ENCODE measurements at regions not wholly inside any gene's neighbourhood (a gene's known extent, or its start where the extent isn't known, plus 50 kb on each side); places are given as distances from the start of the nearest gene placed in this dataset.

DNA sequence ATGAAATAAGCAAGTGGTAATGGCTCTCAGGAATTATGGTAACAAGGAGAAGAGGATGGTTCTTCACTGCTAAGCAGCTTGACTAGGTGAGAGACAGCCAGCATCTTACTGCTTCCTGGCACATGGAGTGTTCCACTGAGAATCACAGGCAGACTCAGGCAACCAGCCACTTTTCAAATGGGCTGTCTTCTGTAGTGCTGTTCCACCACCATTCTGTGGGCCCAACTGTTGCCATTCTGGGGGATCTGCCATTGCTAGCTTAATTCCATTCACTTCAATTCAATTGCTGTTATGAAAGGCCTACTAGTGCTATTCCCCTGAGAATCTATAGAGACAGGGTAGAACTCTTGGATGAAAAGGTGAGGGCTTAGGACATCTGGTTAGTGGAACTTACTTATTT, 341.9 kb downstream of the KCNRG start:
- H3K36me3 Mint-ChIP-seq (ENCODE audit: insufficient read depth in 1 of 3, low read depth in 3 of 3): no peaks in the 10 kb centered on the region
- Histone ChIP-seq H4K20me1 (ENCODE audit: control insufficient read depth, insufficient read depth, insufficient read length) (no peaks in the 10 kb centered on the region), H2AK5ac (ENCODE audit: insufficient read length, low read length) (no peak overlapping the region), H3K79me1 (ENCODE audit: insufficient read depth, low read depth, low read length, poor library complexity, severe bottlenecking) (no peaks in the 10 kb centered on the region), H2BK20ac (ENCODE audit: low read depth, low read length, poor library complexity, severe bottlenecking) (no peak overlapping the region), H4K8ac (replicated peaks; ENCODE audit: insufficient read length, low read depth, low read length) (no peak overlapping the region), H3K23me2 (ENCODE audit: insufficient read length, low read depth, low read length, poor library complexity, severe bottlenecking) (no peaks in the 10 kb centered on the region), H3K4me2 (ENCODE audit: insufficient read depth, insufficient read length, low read length) (no peak overlapping the region), H2BK12ac (ENCODE audit: insufficient read length, low read depth, low read length) (no peak overlapping the region), H3K27me3 (ENCODE audit: insufficient read depth, low read length) (no peaks in the 10 kb centered on the region), H2AFZ (ENCODE audit: low read length) (no peak overlapping the region), H3K23ac (ENCODE audit: insufficient read length, low read depth, low read length) (no peak overlapping the region), H2BK120ac (ENCODE audit: low read depth, low read length, poor library complexity, severe bottlenecking) (no peak overlapping the region), H4K91ac (ENCODE audit: insufficient read length, low read depth, low read length) (no peak overlapping the region), H3K4ac (ENCODE audit: low read depth, low read length) (no peak overlapping the region), H3K9ac (ENCODE audit: extremely low read depth, insufficient read length, low read length) (no peak overlapping the region), H3T11ph (ENCODE audit: low read length) (no peak overlapping the region), H3K27ac (ENCODE audit: insufficient read length, low read depth, low read length) (no peak overlapping the region), H3K4me1 (ENCODE audit: insufficient read depth, low read length) (no peaks in the 10 kb centered on the region; the same call in 1 of the 2 replicates), H2BK15ac (ENCODE audit: low read depth, low read length) (no peak overlapping the region), H3K79me2 (ENCODE audit: insufficient read depth, low read length) (no peaks in the 10 kb centered on the region), H4K5ac (ENCODE audit: insufficient read length, low read depth, low read length) (no peak overlapping the region), H3K18ac (ENCODE audit: insufficient read length, low read depth, low read length) (no peak overlapping the region), H2BK5ac (ENCODE audit: insufficient read length, low read length) (no peak overlapping the region), H3K9me3 (ENCODE audit: control insufficient read depth, low read depth, low read length) (no peaks in the 10 kb centered on the region), H3K56ac (ENCODE audit: insufficient read length, low read depth, low read length) (no peak overlapping the region), H3K14ac (ENCODE audit: insufficient read depth, low read length) (no peak overlapping the region)
- peaks cover 8 to 20% of the 10 kb centered on the region in 2 experiments; a peak in 3 of 4 replicates for H3K4me1 Mint-ChIP-seq
- TF ChIP-seq, protein P1, sequence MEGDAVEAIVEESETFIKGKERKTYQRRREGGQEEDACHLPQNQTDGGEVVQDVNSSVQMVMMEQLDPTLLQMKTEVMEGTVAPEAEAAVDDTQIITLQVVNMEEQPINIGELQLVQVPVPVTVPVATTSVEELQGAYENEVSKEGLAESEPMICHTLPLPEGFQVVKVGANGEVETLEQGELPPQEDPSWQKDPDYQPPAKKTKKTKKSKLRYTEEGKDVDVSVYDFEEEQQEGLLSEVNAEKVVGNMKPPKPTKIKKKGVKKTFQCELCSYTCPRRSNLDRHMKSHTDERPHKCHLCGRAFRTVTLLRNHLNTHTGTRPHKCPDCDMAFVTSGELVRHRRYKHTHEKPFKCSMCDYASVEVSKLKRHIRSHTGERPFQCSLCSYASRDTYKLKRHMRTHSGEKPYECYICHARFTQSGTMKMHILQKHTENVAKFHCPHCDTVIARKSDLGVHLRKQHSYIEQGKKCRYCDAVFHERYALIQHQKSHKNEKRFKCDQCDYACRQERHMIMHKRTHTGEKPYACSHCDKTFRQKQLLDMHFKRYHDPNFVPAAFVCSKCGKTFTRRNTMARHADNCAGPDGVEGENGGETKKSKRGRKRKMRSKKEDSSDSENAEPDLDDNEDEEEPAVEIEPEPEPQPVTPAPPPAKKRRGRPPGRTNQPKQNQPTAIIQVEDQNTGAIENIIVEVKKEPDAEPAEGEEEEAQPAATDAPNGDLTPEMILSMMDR (conservative IDR thresholded peaks at IDR 0.05): no peak
- H3K27me3 Mint-ChIP-seq (ENCODE audit: low read depth): no peaks in the 10 kb centered on the region
- H3K9me3 Mint-ChIP-seq: no peaks in the 10 kb centered on the region
- DNase-seq: no peak
- no peak overlapping the region for H3K27ac Mint-ChIP-seq
- no peak overlapping the region for H3K4me3 Mint-ChIP-seq

Data from H9 (cell line).